ENCODE measurements at regions not wholly inside any gene's neighbourhood (a gene's known extent, or its start where the extent isn't known, plus 50 kb on each side); places are given as distances from the start of the nearest gene placed in this dataset.

DNA sequence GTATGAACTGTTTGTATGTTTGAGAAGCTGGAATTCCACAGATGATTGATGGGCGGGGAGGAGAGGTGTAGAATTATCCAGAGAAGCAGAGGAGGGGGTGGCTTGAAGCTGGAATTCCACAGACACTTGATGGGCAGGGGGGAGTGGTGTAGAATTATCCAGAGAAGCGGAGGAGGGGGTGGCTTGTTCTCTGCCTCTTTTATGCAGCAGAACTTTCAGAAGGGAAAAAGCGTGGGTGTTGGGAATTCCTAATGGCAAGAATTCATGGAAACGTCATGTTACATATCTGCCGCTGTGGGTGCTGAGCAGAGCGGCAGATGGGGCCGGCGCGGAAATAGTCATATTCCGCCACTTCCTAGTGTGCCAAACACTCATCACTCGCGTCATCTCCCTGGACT lies 167.9 kb upstream of the KCNG1 start:
- peak in 1 of 2 donors; percentile 49 for DNase-seq (ENCODE audit: low read depth in 2 of 2)
- H4K20me1 ChIP-seq (ENCODE audit: control insufficient read depth, extremely low read depth, insufficient read depth, low read length) = no peaks in the 10 kb centered on the region
- no peaks in the 10 kb centered on the region for H3K4me1 ChIP-seq (ENCODE audit: control insufficient read depth, extremely low read depth, insufficient read depth, low read length)
- no peak overlapping the region for H3K4me3 ChIP-seq (replicated peaks in 1 of 4; ENCODE audit: control extremely low read depth in 1 of 4, insufficient read depth in 1 of 4, low read depth in 3 of 4, low read length in 4 of 4)
- no peak overlapping the region for H3K27ac ChIP-seq (ENCODE audit: insufficient read depth, low read length)
- no peak overlapping the region for H3K4me2 ChIP-seq (ENCODE audit: extremely low read depth, insufficient read depth, low read length)
- TF ChIP-seq, protein P1, sequence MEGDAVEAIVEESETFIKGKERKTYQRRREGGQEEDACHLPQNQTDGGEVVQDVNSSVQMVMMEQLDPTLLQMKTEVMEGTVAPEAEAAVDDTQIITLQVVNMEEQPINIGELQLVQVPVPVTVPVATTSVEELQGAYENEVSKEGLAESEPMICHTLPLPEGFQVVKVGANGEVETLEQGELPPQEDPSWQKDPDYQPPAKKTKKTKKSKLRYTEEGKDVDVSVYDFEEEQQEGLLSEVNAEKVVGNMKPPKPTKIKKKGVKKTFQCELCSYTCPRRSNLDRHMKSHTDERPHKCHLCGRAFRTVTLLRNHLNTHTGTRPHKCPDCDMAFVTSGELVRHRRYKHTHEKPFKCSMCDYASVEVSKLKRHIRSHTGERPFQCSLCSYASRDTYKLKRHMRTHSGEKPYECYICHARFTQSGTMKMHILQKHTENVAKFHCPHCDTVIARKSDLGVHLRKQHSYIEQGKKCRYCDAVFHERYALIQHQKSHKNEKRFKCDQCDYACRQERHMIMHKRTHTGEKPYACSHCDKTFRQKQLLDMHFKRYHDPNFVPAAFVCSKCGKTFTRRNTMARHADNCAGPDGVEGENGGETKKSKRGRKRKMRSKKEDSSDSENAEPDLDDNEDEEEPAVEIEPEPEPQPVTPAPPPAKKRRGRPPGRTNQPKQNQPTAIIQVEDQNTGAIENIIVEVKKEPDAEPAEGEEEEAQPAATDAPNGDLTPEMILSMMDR (conservative IDR thresholded peaks at IDR 0.05 in 1 of 2, IDR thresholded peaks at IDR 0.05 in 1 of 2; ENCODE audit: low read depth in 1 of 2, low read length in 2 of 2) = no peak
- no peak for TF ChIP-seq EZH2 (IDR thresholded peaks at IDR 0.05; ENCODE audit: low read length, missing control alignments)
- no peak overlapping the region for H3K9ac ChIP-seq (ENCODE audit: insufficient read depth, low read length)
- H2AFZ ChIP-seq (ENCODE audit: low read length) = no peak overlapping the region
- no peaks in the 10 kb centered on the region for H3K79me2 ChIP-seq (ENCODE audit: control insufficient read depth, insufficient read depth, low read length)
- H3K27me3 ChIP-seq (ENCODE audit: control insufficient read depth, insufficient read depth, low read length) = no peaks in the 10 kb centered on the region
- no peaks in the 10 kb centered on the region for H3K36me3 ChIP-seq (ENCODE audit: control insufficient read depth, insufficient read depth, low read length)
- no peaks in the 10 kb centered on the region for H3K9me3 ChIP-seq (ENCODE audit: control insufficient read depth, insufficient read depth, low read depth, low read length)

DNA sequence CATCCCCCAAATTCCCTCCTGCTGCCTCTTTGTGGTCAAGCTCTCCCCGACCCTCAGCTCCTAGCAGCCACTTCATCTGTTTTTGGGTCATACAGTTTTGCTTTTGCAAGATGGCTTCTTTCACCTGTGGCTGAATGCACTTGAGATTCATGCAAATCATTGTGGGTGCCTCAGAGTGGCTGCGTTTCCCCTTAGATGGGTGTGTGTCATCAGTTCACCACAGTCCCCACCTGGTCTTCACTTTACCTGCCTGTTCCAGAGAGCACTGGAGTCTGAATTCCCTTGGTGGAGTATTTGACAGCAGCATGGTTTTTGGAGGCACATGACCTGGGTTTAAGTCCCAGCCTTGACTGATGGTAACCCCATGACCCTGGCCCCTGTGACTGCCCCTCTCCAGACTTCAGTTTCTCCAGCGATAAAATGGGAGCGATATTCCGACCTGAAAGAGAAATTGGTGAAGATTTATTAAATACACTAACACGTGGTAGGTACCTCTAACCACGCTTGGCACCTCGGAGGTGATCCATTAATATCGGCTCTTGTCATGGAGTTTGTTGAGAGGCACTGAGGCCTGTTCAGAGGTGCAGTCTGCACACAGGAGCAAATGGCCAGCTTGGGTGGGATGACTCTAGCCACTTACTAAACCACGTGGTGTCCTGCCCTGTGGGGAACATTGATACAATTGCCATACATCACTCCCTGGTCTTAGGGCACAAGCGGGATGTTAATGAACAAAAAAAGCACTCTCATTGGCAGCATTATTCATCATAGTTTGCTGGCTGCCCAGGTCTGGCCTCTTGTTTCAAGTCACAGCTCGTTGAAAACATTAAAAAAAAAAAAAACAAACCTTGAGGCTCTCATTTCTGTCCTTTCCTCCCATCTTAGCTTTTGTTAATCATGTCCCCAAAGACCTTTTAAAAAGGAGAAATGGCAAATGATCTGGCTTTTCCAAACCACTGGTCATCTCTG lies 167.2 kb upstream of the KCNG1 start:
- no peaks in the 10 kb centered on the region for H3K4me1 ChIP-seq (ENCODE audit: control insufficient read depth, extremely low read depth, insufficient read depth, low read length)
- H3K36me3 ChIP-seq (ENCODE audit: control insufficient read depth, insufficient read depth, low read length) = no peaks in the 10 kb centered on the region
- TF ChIP-seq, protein P1 (conservative IDR thresholded peaks at IDR 0.05 in 1 of 2, IDR thresholded peaks at IDR 0.05 in 1 of 2; ENCODE audit: low read depth in 1 of 2, low read length in 2 of 2) = no peak
- no peak for TF ChIP-seq EZH2 (IDR thresholded peaks at IDR 0.05; ENCODE audit: low read length, missing control alignments)
- no peak overlapping the region for H3K4me3 ChIP-seq (replicated peaks in 1 of 4; ENCODE audit: control extremely low read depth in 1 of 4, insufficient read depth in 1 of 4, low read depth in 3 of 4, low read length in 4 of 4)
- H3K9ac ChIP-seq (ENCODE audit: insufficient read depth, low read length) = no peak overlapping the region
- H3K27me3 ChIP-seq (ENCODE audit: control insufficient read depth, insufficient read depth, low read length) = no peaks in the 10 kb centered on the region
- DNase-seq (ENCODE audit: low read depth in 2 of 2) = no peak
- no peak overlapping the region for H2AFZ ChIP-seq (ENCODE audit: low read length)
- H3K79me2 ChIP-seq (ENCODE audit: control insufficient read depth, insufficient read depth, low read length) = no peaks in the 10 kb centered on the region
- H3K9me3 ChIP-seq (ENCODE audit: control insufficient read depth, insufficient read depth, low read depth, low read length) = no peaks in the 10 kb centered on the region
- H3K27ac ChIP-seq (ENCODE audit: insufficient read depth, low read length) = no peak overlapping the region
- no peaks in the 10 kb centered on the region for H4K20me1 ChIP-seq (ENCODE audit: control insufficient read depth, extremely low read depth, insufficient read depth, low read length)
- no peak overlapping the region for H3K4me2 ChIP-seq (ENCODE audit: extremely low read depth, insufficient read depth, low read length)

DNA sequence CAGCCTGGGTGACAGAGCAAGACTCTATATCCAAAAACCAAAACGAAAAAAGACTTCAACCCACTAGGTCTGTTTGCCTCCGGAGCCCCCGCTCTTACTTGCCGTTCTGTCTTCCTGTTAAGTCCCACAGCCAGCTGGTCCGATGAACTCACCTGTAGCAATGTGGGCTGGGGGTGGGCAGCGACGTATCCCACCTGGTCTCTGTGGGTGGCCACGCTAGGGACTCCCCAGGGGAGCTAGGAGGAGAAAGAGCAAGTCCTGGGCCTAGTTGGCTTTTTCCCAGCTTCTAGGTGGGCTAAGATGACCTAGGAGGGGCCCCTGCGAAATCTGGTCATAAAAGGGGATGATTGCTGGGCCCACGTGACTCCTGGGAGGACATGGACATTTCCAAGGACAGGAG lies 166.0 kb upstream of the KCNG1 start:
- Histone ChIP-seq H3K4me2 (ENCODE audit: extremely low read depth, insufficient read depth, low read length) (no peak overlapping the region), H2AFZ (ENCODE audit: low read length) (no peak overlapping the region), H3K36me3 (ENCODE audit: control insufficient read depth, insufficient read depth, low read length) (no peaks in the 10 kb centered on the region), H4K20me1 (ENCODE audit: control insufficient read depth, extremely low read depth, insufficient read depth, low read length) (no peaks in the 10 kb centered on the region), H3K79me2 (ENCODE audit: control insufficient read depth, insufficient read depth, low read length) (no peaks in the 10 kb centered on the region), H3K27ac (ENCODE audit: insufficient read depth, low read length) (no peak overlapping the region), H3K9me3 (ENCODE audit: control insufficient read depth, insufficient read depth, low read depth, low read length) (no peaks in the 10 kb centered on the region), H3K4me3 (replicated peaks in 1 of 4; ENCODE audit: control extremely low read depth in 1 of 4, insufficient read depth in 1 of 4, low read depth in 3 of 4, low read length in 4 of 4) (no peak overlapping the region), H3K4me1 (ENCODE audit: control insufficient read depth, extremely low read depth, insufficient read depth, low read length) (no peaks in the 10 kb centered on the region), H3K9ac (ENCODE audit: insufficient read depth, low read length) (no peak overlapping the region), H3K27me3 (ENCODE audit: control insufficient read depth, insufficient read depth, low read length) (no peaks in the 10 kb centered on the region)
- TF ChIP-seq, protein P1 (conservative IDR thresholded peaks at IDR 0.05 in 1 of 2, IDR thresholded peaks at IDR 0.05 in 1 of 2; ENCODE audit: low read depth in 1 of 2, low read length in 2 of 2) = no peak
- no peak for TF ChIP-seq EZH2 (IDR thresholded peaks at IDR 0.05; ENCODE audit: low read length, missing control alignments)
- DNase-seq (ENCODE audit: low read depth in 2 of 2) = no peak

All from fibroblast of lung (primary cell).